Stomach (tissue), 8 donors: ENCODE measurements at regions not wholly inside any gene's neighbourhood (a gene's known extent, or its start where the extent isn't known, plus 50 kb on each side); places are given as distances from the start of the nearest gene placed in this dataset.

Experiments
- DNase-seq, 2 donors: peaks; one replicate each; pipeline versions ENCODE4 v3.0.0 to v3.0.0-alpha.2; 2013 to 2019
- H3K27ac ChIP-seq, 5 donors: fragments of 200-600 bp in 4 of 5; sonication (generic) in 4 of 5; one replicate each; pipeline ENCODE4 v1.5.1; 2013 to 2019; ENCODE audit warnings: mild to moderate bottlenecking in 1 of 5, moderate library complexity in 1 of 5
- H3K27me3 ChIP-seq, 3 donors: fragments of 200-600 bp; sonication (generic); one replicate each; pipeline ENCODE4 v1.5.1; 2017 to 2019; ENCODE audit warnings: mixed run types in 1 of 3
- H3K36me3 ChIP-seq, 4 donors: fragments of 200-600 bp; sonication (generic); 1 replicate in 3 of 4; 2 replicates in 1 of 4; pipeline ENCODE4 v1.5.1; 2016 to 2019
- H3K4me1 ChIP-seq, 4 donors: fragments of 200-600 bp; sonication (generic); one replicate each; pipeline ENCODE4 v1.5.1; 2016 to 2019
- H3K4me3 ChIP-seq, 4 donors: fragments of 200-600 bp; sonication (generic) in 3 of 4; one replicate each; pipeline ENCODE4 v1.5.1; 2016 to 2019; ENCODE audit warnings: mild to moderate bottlenecking in 1 of 4
- H3K9me3 ChIP-seq, 4 donors: fragments of 200-600 bp; sonication (generic); one replicate each; pipeline ENCODE4 v1.5.1; 2016 to 2019
- EP300 ChIP-seq: sonication (generic); formaldehyde crosslinking; IDR thresholded peaks from one replicate; pipeline ENCODE4 v1.6.1; 2017; ENCODE audit warnings: antibody characterized with exemption
- POLR2A ChIP-seq, 4 donors: fragments of 450-650 bp; IDR thresholded peaks; one replicate each; pipeline ENCODE4 v1.6.1; 2016; ENCODE audit warnings: antibody characterized with exemption in 4 of 4, control low read depth in 2 of 4, mild to moderate bottlenecking in 1 of 4, moderate library complexity in 1 of 4
- POLR2AphosphoS5 ChIP-seq, 3 donors: sonication (generic); formaldehyde crosslinking; IDR thresholded peaks; one replicate each; pipeline ENCODE4 v1.6.1; 2016; ENCODE audit warnings: antibody characterized with exemption in 3 of 3
- WGBS, 5 donors: extraction: QIAGEN DNeasy Blood & Tissue Kit in 3 of 5; methylation state at CpG; one replicate each; pipeline versions ENCODE4 v1.1.5 to v1.1.7; 2013 to 2018; 5-methylcytosine and 5-hydroxymethylcytosine counted together
- intact Hi-C: fragments of 100-400 bp; cut with DNase I; formaldehyde crosslinking; loops from one replicate; pipeline ENCODE4 v1.15.1; 2023; ENCODE audit warnings: low total_unique reads
- TF ChIP-seq, protein P1 (sequence below), 7 experiments: fragments of 450-650 bp in 4 of 7; fragments of 200-600 bp in 3 of 7; sonication (generic) in 3 of 7; IDR thresholded peaks; one replicate each; pipeline ENCODE4 v1.5.1; 2016 to 2019; ENCODE audit warnings: antibody characterized with exemption in 7 of 7, control low read depth in 2 of 7, mild to moderate bottlenecking in 1 of 7
- donor health status: healthy with polysubstance abuse.
- donor health status: Bipolar disorder and iron deficiency.
- donor health status: healthy.

- H3K36me3 ChIP-seq = no peaks in the 10 kb centered on the region
- WGBS, 5 donors = 66 to 82% (median 69%) methylated on average over 2 of the region's 2 CpGs
- no peaks in the 10 kb centered on the region for H3K4me1 ChIP-seq
- no peak overlapping the region for H3K27ac ChIP-seq
- TF ChIP-seq POLR2A (IDR thresholded peaks at IDR 0.05) (no peak), EP300 (no peak), POLR2AphosphoS5 (IDR thresholded peaks at IDR 0.05) (no peak)
- TF ChIP-seq, protein P1, sequence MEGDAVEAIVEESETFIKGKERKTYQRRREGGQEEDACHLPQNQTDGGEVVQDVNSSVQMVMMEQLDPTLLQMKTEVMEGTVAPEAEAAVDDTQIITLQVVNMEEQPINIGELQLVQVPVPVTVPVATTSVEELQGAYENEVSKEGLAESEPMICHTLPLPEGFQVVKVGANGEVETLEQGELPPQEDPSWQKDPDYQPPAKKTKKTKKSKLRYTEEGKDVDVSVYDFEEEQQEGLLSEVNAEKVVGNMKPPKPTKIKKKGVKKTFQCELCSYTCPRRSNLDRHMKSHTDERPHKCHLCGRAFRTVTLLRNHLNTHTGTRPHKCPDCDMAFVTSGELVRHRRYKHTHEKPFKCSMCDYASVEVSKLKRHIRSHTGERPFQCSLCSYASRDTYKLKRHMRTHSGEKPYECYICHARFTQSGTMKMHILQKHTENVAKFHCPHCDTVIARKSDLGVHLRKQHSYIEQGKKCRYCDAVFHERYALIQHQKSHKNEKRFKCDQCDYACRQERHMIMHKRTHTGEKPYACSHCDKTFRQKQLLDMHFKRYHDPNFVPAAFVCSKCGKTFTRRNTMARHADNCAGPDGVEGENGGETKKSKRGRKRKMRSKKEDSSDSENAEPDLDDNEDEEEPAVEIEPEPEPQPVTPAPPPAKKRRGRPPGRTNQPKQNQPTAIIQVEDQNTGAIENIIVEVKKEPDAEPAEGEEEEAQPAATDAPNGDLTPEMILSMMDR (IDR thresholded peaks at IDR 0.05) = no peak
- intact Hi-C loops = no loop called here
- no peaks in the 10 kb centered on the region for H3K27me3 ChIP-seq
- peaks cover 0 to 14% (median 5%) of the 10 kb centered on the region in 4 donors for H3K9me3 ChIP-seq
- DNase-seq = no peak
- no peak overlapping the region for H3K4me3 ChIP-seq
These were observed 1382.8 kb upstream of the CELF4 start for GRCh38 chr18:38948436-38948835.

GRCh38 chr18:38944446-38945024 is 1378.9 kb upstream of the CELF4 start:
- Histone ChIP-seq H3K4me1 (no peaks in the 10 kb centered on the region), H3K9me3 (peaks cover 0 to 26% (median 5%) of the 10 kb centered on the region in 4 donors), H3K27ac (no peak overlapping the region), H3K4me3 (no peak overlapping the region), H3K27me3 (no peaks in the 10 kb centered on the region), H3K36me3 (no peaks in the 10 kb centered on the region)
- DNase-seq = no peak
- 83 to 91% (median 87%) methylated on average over 12 to 28 of the region's 28 CpGs for WGBS, 5 donors
- intact Hi-C loops = no loop called here
- TF ChIP-seq EP300 (no peak), POLR2A (IDR thresholded peaks at IDR 0.05) (no peak), POLR2AphosphoS5 (IDR thresholded peaks at IDR 0.05) (no peak)
- TF ChIP-seq, protein P1 (IDR thresholded peaks at IDR 0.05) = no peak

DNA sequence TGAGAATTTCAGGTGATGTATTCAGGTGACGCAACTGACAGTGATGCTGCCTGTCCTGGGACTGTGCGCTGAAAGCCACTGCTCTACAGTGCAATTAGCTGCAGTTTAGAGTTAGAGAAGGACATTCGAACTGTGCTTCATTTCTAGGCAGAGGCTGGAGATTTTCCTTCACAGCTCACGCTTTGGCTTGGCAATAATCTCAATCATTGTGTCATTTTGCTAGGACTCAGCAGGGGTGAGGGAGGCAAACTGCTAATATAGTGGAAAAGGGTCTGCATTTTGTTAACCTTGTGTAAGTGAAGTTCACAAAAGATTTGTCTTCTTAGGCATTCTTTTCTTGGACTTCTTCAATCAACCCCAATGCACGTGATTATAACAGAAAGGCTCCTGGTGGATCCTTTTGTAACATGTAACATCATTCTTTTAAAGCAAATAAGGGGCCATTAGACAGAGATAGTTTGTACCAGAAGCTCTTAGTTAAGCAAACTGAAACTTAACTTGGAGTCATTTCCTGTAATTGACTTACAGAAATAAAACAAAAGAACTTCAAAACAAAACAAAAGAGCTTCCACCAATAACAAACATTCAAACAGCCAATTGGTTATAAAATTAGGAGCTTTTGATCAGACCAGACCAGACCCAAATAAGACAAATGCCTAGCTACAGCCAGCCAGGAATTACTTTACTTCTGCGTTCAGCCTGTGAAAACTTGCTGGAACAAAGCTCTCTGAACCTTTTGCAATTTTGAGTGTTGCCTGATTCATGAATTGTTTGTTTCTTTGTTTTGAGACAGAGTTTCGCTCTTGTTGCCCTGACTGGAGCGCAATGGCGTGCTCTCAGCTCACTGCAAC is 1376.3 kb upstream of the CELF4 start:
- H3K9me3 ChIP-seq = peaks cover 0 to 26% (median 5%) of the 10 kb centered on the region in 4 donors
- peak overlapping the region in 1 of 4 donors; percentile 16 for H3K4me3 ChIP-seq
- H3K4me1 ChIP-seq = no peaks in the 10 kb centered on the region
- H3K36me3 ChIP-seq = no peaks in the 10 kb centered on the region
- 66 to 70% (median 68%) methylated on average over 9 of the region's 9 CpGs for WGBS, 5 donors
- DNase-seq = no peak
- TF ChIP-seq EP300 (no peak), POLR2A (IDR thresholded peaks at IDR 0.05) (no peak), POLR2AphosphoS5 (IDR thresholded peaks at IDR 0.05) (no peak)
- TF ChIP-seq, protein P1 (IDR thresholded peaks at IDR 0.05) = no peak
- H3K27me3 ChIP-seq = no peaks in the 10 kb centered on the region
- intact Hi-C loops = no loop called here
- H3K27ac ChIP-seq = peak overlapping the region in 1 of 5 donors; percentile 20

GRCh38 chr18:38940863-38941531 is 1375.4 kb upstream of the CELF4 start:
- peak overlapping the region in 2 of 4 donors; percentile 10 to 16 for H3K4me3 ChIP-seq
- H3K27ac ChIP-seq = peak overlapping the region in 1 of 5 donors; percentile 20
- no peaks in the 10 kb centered on the region for H3K4me1 ChIP-seq
- 69 to 77% (median 76%) methylated on average over 13 of the region's 13 CpGs for WGBS, 5 donors
- H3K27me3 ChIP-seq = no peaks in the 10 kb centered on the region
- no peaks in the 10 kb centered on the region for H3K36me3 ChIP-seq
- DNase-seq = peak in 1 of 2 donors; percentile 51
- intact Hi-C loops = no loop called here
- TF ChIP-seq POLR2A (IDR thresholded peaks at IDR 0.05) = no peak
- TF ChIP-seq EP300 = no peak
- no peak for TF ChIP-seq POLR2AphosphoS5 (IDR thresholded peaks at IDR 0.05)
- TF ChIP-seq, protein P1 (IDR thresholded peaks at IDR 0.05) = no peak
- H3K9me3 ChIP-seq = peaks cover 0 to 22% (median 5%) of the 10 kb centered on the region in 4 donors
